PC-3 (cell line): ENCODE measurements at regions not wholly inside any gene's neighbourhood (a gene's known extent, or its start where the extent isn't known, plus 50 kb on each side); places are given as distances from the start of the nearest gene placed in this dataset.

Source experiments
- ATAC-seq: fragments of 200-7000 bp; cut with Tn5 transposase; 2 replicates; pipeline ENCODE4 v1.9.1; 2020; ENCODE audit warnings: mild to moderate bottlenecking, moderate library complexity
- BruUV-seq: library from RNA; stranded (reverse); fragments of 400-500 nt; replicated peaks from 2 replicates; lab custom pipeline; 2021; lab: Mats Ljungman, UMichigan
- CTCF ChIA-PET: fragments of 300-600 bp; sonication (Branson Sonifier 250); formaldehyde crosslinking; loops from one replicate; lab custom pipeline; 2022; ENCODE audit warnings: antibody characterized with exemption; lab: Charles Lee
- POLR2A ChIA-PET: fragments of 300-600 bp; sonication (Branson Sonifier 250); formaldehyde crosslinking; loops from one replicate; lab custom pipeline; 2022; ENCODE audit warnings: antibody characterized with exemption; ENCODE audit not compliant: unreplicated experiment; lab: Charles Lee
- DNase-seq: peaks from one replicate; pipeline ENCODE4 v3.0.0-alpha.2; 2015
- H2AFZ ChIP-seq: fragments of 300-600 bp; sonication (generic); 2 replicates; pipeline ENCODE4 v1.6.0; 2016; ENCODE audit warnings: antibody characterized with exemption, low read length
- H3F3A ChIP-seq: fragments of 300-600 bp; sonication (generic); one replicate; pipeline ENCODE4 v1.6.0; 2017; ENCODE audit warnings: antibody characterized with exemption, low read length, control low read depth, mild to moderate bottlenecking; ENCODE audit not compliant: unreplicated experiment
- H3K27ac ChIP-seq: fragments of 300-600 bp; sonication (generic); 2 replicates; pipeline ENCODE4 v1.5.1; 2016; ENCODE audit warnings: mild to moderate bottlenecking, low read length
- H3K27me3 ChIP-seq: fragments of 300-600 bp; sonication (generic); 2 replicates; pipeline ENCODE4 v1.6.1; 2016; ENCODE audit warnings: low read length, mixed read lengths
- H3K36me3 ChIP-seq: fragments of 300-600 bp; sonication (generic); 2 replicates; pipeline ENCODE4 v1.6.1; 2016; ENCODE audit warnings: low read depth, mixed run types, low read length, mixed read lengths
- H3K4me1 ChIP-seq: fragments of 300-600 bp; sonication (generic); 2 replicates; pipeline ENCODE4 v1.5.1; 2016; ENCODE audit warnings: low read length; ENCODE audit not compliant: insufficient read depth
- H3K4me2 ChIP-seq: fragments of 300-600 bp; sonication (generic); 2 replicates; pipeline ENCODE4 v1.6.0; 2016; ENCODE audit warnings: low read length
- H3K4me3 ChIP-seq: fragments of 300-600 bp; sonication (generic); 2 replicates; pipeline ENCODE4 v1.5.1; 2016; ENCODE audit warnings: mild to moderate bottlenecking, low read length, mixed read lengths
- H3K79me2 ChIP-seq: fragments of 300-600 bp; sonication (generic); 2 replicates; pipeline ENCODE4 v1.6.1; 2017; ENCODE audit warnings: low read length, mixed read lengths
- H3K9ac ChIP-seq: fragments of 300-600 bp; sonication (generic); 2 replicates; pipeline ENCODE4 v1.6.0; 2016; ENCODE audit warnings: mild to moderate bottlenecking, low read length
- H3K9me2 ChIP-seq: fragments of 300-600 bp; sonication (generic); replicated peaks from 2 replicates; pipeline ENCODE4 v1.6.1; 2016; ENCODE audit warnings: mixed run types, low read length, mixed read lengths
- H3K9me3 ChIP-seq: fragments of 300-600 bp; sonication (generic); 2 replicates; pipeline ENCODE4 v1.6.1; 2016; ENCODE audit warnings: low read length, mixed read lengths
- H4K20me1 ChIP-seq: fragments of 300-600 bp; sonication (generic); 2 replicates; pipeline ENCODE4 v1.6.1; 2016; ENCODE audit warnings: low read length, mixed read lengths
- CTCF ChIP-seq: fragments of 300-600 bp; sonication (generic); conservative IDR thresholded peaks from 2 replicates; pipeline ENCODE4 v1.5.1; 2017; ENCODE audit warnings: antibody characterized with exemption, low read depth, mild to moderate bottlenecking, low read length
- EZH2 ChIP-seq: fragments of 300-600 bp; sonication (generic); IDR thresholded peaks from one replicate; pipeline ENCODE4 v1.6.1; 2017; ENCODE audit warnings: antibody characterized with exemption, mild to moderate bottlenecking, low read length; ENCODE audit not compliant: unreplicated experiment
- EZH2phosphoT487 ChIP-seq: fragments of 300-600 bp; sonication (generic); IDR thresholded peaks from 2 replicates; pipeline ENCODE4 v1.6.1; 2018; ENCODE audit warnings: mild to moderate bottlenecking, antibody characterized with exemption, low read length, borderline replicate concordance
- intact Hi-C: fragments of 100-400 bp; cut with micrococcal nuclease; formaldehyde crosslinking; loops from 2 replicates; pipeline ENCODE4 v1.9.0; 2023

- TF ChIP-seq EZH2phosphoT487 (no peak), CTCF (no peak), EZH2 (no peak)
- intact Hi-C loops, result no loop called here
- no peaks in the 10 kb centered on the region for H4K20me1 ChIP-seq
- H3K4me2 ChIP-seq, result no peak overlapping the region
- no peak overlapping the region for H3K9ac ChIP-seq
- H3K36me3 ChIP-seq, result no peaks in the 10 kb centered on the region
- H3K79me2 ChIP-seq, result no peaks in the 10 kb centered on the region
- DNase-seq (no peak), ATAC-seq (no peak)
- no peak overlapping the region for H3K27ac ChIP-seq
- BruUV-seq, result no TSS peak
- CTCF ChIA-PET, result no interaction called here
- H3F3A ChIP-seq, result no peaks in the 10 kb centered on the region
- POLR2A ChIA-PET, result no interaction called here
- no peak overlapping the region for H2AFZ ChIP-seq
- no peaks in the 10 kb centered on the region for H3K27me3 ChIP-seq
- H3K9me3 ChIP-seq, result no peaks in the 10 kb centered on the region
- no peaks in the 10 kb centered on the region for H3K4me1 ChIP-seq
- H3K9me2 ChIP-seq, result no peaks in the 10 kb centered on the region
- H3K4me3 ChIP-seq, result no peak overlapping the region
Observed at GRCh38 chr7:17166824-17167379, 131.6 kb upstream of the AHR start.

DNA sequence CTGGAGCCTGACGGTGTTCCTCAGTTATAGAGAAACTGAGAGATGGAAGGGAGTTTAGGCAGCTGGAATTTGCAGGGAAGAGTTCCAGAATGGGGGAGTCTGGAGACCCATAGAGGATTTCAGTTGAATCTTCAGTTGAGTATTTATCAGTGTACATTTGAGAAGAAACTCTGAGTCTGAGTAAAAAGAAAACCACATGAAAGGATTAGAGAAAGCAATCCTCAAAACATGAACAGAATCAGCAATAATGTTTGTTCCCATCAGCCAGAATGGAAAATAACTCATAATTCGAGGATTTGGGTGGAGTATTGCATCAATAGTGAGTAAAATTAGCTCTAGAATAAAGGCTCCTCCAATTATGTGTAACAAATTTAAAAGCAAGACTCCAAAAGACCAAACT lies 130.0 kb upstream of the AHR start:
- no peaks in the 10 kb centered on the region for H3F3A ChIP-seq
- no peak overlapping the region for H3K9ac ChIP-seq
- H3K79me2 ChIP-seq, result no peaks in the 10 kb centered on the region
- no peaks in the 10 kb centered on the region for H3K36me3 ChIP-seq
- no peak for DNase-seq
- POLR2A ChIA-PET, result no interaction called here
- no peaks in the 10 kb centered on the region for H4K20me1 ChIP-seq
- no peaks in the 10 kb centered on the region for H3K9me3 ChIP-seq
- intact Hi-C loops, result no loop called here
- no peak overlapping the region for H3K4me3 ChIP-seq
- no peak overlapping the region for H2AFZ ChIP-seq
- H3K27ac ChIP-seq, result no peak overlapping the region
- BruUV-seq, result no TSS peak
- H3K27me3 ChIP-seq, result no peaks in the 10 kb centered on the region
- no peaks in the 10 kb centered on the region for H3K4me1 ChIP-seq
- CTCF ChIA-PET, result no interaction called here
- no peaks in the 10 kb centered on the region for H3K9me2 ChIP-seq
- TF ChIP-seq EZH2 (no peak), EZH2phosphoT487 (no peak), CTCF (no peak)
- ATAC-seq, result no peak
- H3K4me2 ChIP-seq, result no peak overlapping the region

DNA sequence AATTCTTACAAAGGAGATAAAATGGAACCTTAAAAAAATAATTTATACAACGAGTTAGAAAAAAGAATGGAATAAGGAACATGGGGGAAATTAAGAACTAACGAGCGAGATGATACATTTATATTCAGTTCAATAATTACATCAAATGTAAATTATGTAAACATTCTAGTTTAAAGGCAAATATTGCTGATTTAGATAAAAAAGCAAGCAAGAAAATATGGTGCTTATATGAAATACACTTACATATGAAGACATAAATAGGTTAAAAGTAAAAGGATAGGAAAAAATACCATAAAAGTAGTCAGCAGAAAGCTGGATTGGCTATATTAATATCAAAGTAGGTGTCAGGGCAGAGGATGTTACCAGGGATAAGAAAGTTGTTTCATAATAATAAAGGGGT lies 127.0 kb upstream of the AHR start:
- Histone ChIP-seq H2AFZ (no peak overlapping the region), H3K9me2 (no peaks in the 10 kb centered on the region), H3K9ac (no peak overlapping the region), H3K4me1 (no peaks in the 10 kb centered on the region), H3F3A (no peaks in the 10 kb centered on the region), H3K27ac (no peak overlapping the region), H3K79me2 (no peaks in the 10 kb centered on the region), H4K20me1 (no peaks in the 10 kb centered on the region), H3K27me3 (no peaks in the 10 kb centered on the region), H3K36me3 (no peaks in the 10 kb centered on the region), H3K4me2 (no peak overlapping the region), H3K4me3 (no peak overlapping the region), H3K9me3 (no peaks in the 10 kb centered on the region)
- ATAC-seq, result no peak
- intact Hi-C loops, result no loop called here
- POLR2A ChIA-PET, result no interaction called here
- TF ChIP-seq EZH2phosphoT487, result no peak
- TF ChIP-seq EZH2, result no peak
- TF ChIP-seq CTCF, result no peak
- CTCF ChIA-PET, result no interaction called here
- DNase-seq, result no peak
- no TSS peak for BruUV-seq
